Caco-2 (cell line): ENCODE measurements at regions not wholly inside any gene's neighbourhood (a gene's known extent, or its start where the extent isn't known, plus 50 kb on each side); places are given as distances from the start of the nearest gene placed in this dataset.

Source experiments
- BruUV-seq: library from RNA; stranded (reverse); fragments of 400-500 nt; replicated peaks from 2 replicates; lab custom pipeline; 2021; lab: Mats Ljungman, UMichigan
- CTCF ChIA-PET: fragments of 300-600 bp; sonication (Branson Sonifier 250); formaldehyde crosslinking; loops from one replicate; lab custom pipeline; 2022; ENCODE audit warnings: antibody characterized with exemption; lab: Charles Lee
- POLR2A ChIA-PET: fragments of 300-600 bp; sonication (Branson Sonifier 250); formaldehyde crosslinking; loops from one replicate; lab custom pipeline; 2022; ENCODE audit warnings: antibody characterized with exemption; lab: Charles Lee
- DNase-seq, 2 experiments: peaks; one replicate each; pipeline versions ENCODE4 v3.0.0 to v3.0.0-alpha.2; 2020 to 2022
- H3K27me3 ChIP-seq: replicated peaks from 2 replicates; pipeline ENCODE4 v1.6.0; 2011; ENCODE audit warnings: low read length; ENCODE audit not compliant: control insufficient read depth, insufficient read depth
- H3K36me3 ChIP-seq: 2 replicates; pipeline ENCODE4 v1.5.1; 2011; ENCODE audit warnings: low read length; ENCODE audit not compliant: control insufficient read depth, insufficient read depth
- H3K4me1 ChIP-seq: fragments of 250-450 bp; sonication (Bioruptor Pico); 2 replicates; pipeline ENCODE4 v1.5.1; 2020; ENCODE audit warnings: mild to moderate bottlenecking
- H3K4me3 ChIP-seq: 2 replicates; pipeline ENCODE4 v1.5.1; 2011; ENCODE audit warnings: low read depth, mild to moderate bottlenecking, control low read depth, low read length
- H3K9me3 ChIP-seq: fragments of 250-450 bp; sonication (Bioruptor Pico); 2 replicates; pipeline ENCODE4 v1.5.1; 2020; ENCODE audit warnings: mild to moderate bottlenecking, moderate library complexity
- H3K27ac Mint-ChIP-seq: one replicate; pipeline ENCODE4 v1.8.0; 2022; ENCODE audit warnings: mixed read lengths; ENCODE audit not compliant: unreplicated experiment
- H3K27me3 Mint-ChIP-seq: one replicate; pipeline ENCODE4 v1.8.0; 2022; ENCODE audit warnings: mixed read lengths; ENCODE audit not compliant: insufficient read depth, unreplicated experiment
- H3K36me3 Mint-ChIP-seq: one replicate; pipeline ENCODE4 v1.8.0; 2022; ENCODE audit warnings: mild to moderate bottlenecking, mixed read lengths; ENCODE audit not compliant: insufficient read depth, unreplicated experiment
- H3K4me1 Mint-ChIP-seq: one replicate; pipeline ENCODE4 v1.8.0; 2022; ENCODE audit warnings: low read depth, mixed read lengths; ENCODE audit not compliant: unreplicated experiment
- H3K4me3 Mint-ChIP-seq: one replicate; pipeline ENCODE4 v1.8.0; 2022; ENCODE audit warnings: mild to moderate bottlenecking, moderate library complexity, mixed read lengths; ENCODE audit not compliant: unreplicated experiment
- H3K9me3 Mint-ChIP-seq: one replicate; pipeline ENCODE4 v1.8.0; 2022; ENCODE audit warnings: mixed read lengths; ENCODE audit not compliant: unreplicated experiment
- intact Hi-C: fragments of 100-400 bp; cut with micrococcal nuclease; formaldehyde crosslinking; loops from one replicate; pipeline ENCODE4 v1.10.0; 2022; ENCODE audit not compliant: unreplicated experiment
- TF ChIP-seq, protein P1 (sequence below), 2 experiments: fragments of 200-600 bp in 1 of 2; IDR thresholded peaks; 1 replicate in 1 of 2; 2 replicates in 1 of 2; pipeline versions ENCODE4 v1.5.1 to v1.8.0; 2011 to 2022; ENCODE audit warnings: antibody characterized with exemption in 1 of 2, control low read depth in 1 of 2, inconsistent platforms in 1 of 2, low read depth in 1 of 2, low read length in 1 of 2, mild to moderate bottlenecking in 1 of 2, moderate library complexity in 1 of 2; ENCODE audit not compliant: insufficient read depth in 1 of 2, severe bottlenecking in 1 of 2, unreplicated experiment in 1 of 2

DNA sequence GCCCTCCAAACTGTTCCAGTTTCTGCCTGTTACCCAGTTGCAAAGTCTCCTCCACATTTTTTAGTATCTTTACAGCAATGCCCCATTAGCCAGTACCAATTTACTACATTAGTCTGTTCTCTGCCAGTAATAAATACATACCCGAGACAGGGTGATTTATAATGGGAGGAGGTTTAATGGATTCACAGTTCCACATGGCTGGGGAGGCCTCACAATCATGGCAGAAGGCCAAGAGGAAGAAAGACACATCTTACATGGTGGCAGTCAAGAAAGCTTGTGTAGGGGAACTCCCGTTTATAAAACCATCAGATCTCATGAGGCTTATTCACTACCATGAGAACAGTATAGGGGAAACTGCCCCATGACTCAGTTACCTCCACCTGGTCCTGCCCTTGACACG lies 600.7 kb upstream of the CDH6 start:
- Mint-ChIP-seq H3K4me1 (peaks cover 20% of the 10 kb centered on the region), H3K27me3 (no peaks in the 10 kb centered on the region), H3K36me3 (no peaks in the 10 kb centered on the region), H3K9me3 (peaks cover 13% of the 10 kb centered on the region), H3K4me3 (no peak overlapping the region), H3K27ac (no peak overlapping the region)
- Histone ChIP-seq H3K36me3 (no peaks in the 10 kb centered on the region), H3K9me3 (no peaks in the 10 kb centered on the region), H3K4me1 (peaks cover 13% of the 10 kb centered on the region; the same call in 1 of the 2 replicates), H3K4me3 (no peak overlapping the region), H3K27me3 (no peaks in the 10 kb centered on the region)
- no peak for DNase-seq
- TF ChIP-seq, protein P1, sequence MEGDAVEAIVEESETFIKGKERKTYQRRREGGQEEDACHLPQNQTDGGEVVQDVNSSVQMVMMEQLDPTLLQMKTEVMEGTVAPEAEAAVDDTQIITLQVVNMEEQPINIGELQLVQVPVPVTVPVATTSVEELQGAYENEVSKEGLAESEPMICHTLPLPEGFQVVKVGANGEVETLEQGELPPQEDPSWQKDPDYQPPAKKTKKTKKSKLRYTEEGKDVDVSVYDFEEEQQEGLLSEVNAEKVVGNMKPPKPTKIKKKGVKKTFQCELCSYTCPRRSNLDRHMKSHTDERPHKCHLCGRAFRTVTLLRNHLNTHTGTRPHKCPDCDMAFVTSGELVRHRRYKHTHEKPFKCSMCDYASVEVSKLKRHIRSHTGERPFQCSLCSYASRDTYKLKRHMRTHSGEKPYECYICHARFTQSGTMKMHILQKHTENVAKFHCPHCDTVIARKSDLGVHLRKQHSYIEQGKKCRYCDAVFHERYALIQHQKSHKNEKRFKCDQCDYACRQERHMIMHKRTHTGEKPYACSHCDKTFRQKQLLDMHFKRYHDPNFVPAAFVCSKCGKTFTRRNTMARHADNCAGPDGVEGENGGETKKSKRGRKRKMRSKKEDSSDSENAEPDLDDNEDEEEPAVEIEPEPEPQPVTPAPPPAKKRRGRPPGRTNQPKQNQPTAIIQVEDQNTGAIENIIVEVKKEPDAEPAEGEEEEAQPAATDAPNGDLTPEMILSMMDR (IDR thresholded peaks at IDR 0.05; ENCODE audit: insufficient read depth in 1 of 2, low read depth in 1 of 2, low read length in 1 of 2, severe bottlenecking in 1 of 2, unreplicated experiment in 1 of 2), result no peak
- intact Hi-C loops, result no loop called here
- CTCF ChIA-PET, result no interaction called here
- POLR2A ChIA-PET, result no interaction called here
- BruUV-seq, result no TSS peak

DNA sequence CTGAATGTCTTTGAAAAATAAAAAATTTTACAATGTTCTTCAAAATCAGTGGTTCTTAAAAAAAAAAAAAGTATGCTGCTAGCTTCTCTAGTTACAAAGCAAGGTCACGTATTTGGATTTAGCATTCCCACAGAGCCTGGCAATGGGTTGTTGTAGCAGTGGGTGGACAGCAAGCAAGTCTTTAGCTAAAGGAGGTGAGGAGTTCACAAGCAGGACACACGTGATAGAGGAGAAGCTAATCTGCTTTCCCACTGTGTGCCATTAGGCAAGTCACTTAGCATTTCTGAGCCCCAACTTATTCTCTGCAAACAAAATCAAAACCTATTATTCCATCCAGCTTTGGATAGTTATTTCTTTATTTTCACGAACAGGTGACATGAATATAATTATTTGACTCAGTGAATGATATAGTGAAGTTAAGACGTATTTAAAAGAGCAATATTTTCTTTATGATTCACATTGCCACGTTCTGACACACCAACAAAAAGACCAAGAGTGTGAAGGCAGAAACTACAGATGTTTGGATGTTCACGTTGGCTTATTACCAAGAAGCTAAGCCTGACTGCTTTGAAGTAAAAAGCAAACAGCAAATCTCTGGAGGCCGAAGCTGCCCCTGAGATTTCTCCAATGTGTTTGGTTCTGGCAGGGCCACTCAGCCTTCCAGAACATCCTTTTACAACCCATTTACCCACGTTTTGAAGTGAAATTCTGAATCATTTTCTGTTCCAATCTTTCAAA lies 612.1 kb upstream of the CDH6 start:
- POLR2A ChIA-PET, result no interaction called here
- Histone ChIP-seq H3K36me3 (no peaks in the 10 kb centered on the region), H3K9me3 (no peaks in the 10 kb centered on the region), H3K4me3 (no peak overlapping the region), H3K27me3 (no peaks in the 10 kb centered on the region), H3K4me1 (no peaks in the 10 kb centered on the region)
- Mint-ChIP-seq H3K27ac (no peak overlapping the region), H3K36me3 (no peaks in the 10 kb centered on the region), H3K9me3 (no peaks in the 10 kb centered on the region), H3K27me3 (no peaks in the 10 kb centered on the region), H3K4me1 (no peaks in the 10 kb centered on the region), H3K4me3 (no peak overlapping the region)
- intact Hi-C loops, result no loop called here
- CTCF ChIA-PET, result no interaction called here
- TF ChIP-seq, protein P1 (IDR thresholded peaks at IDR 0.05; ENCODE audit: insufficient read depth in 1 of 2, low read depth in 1 of 2, low read length in 1 of 2, severe bottlenecking in 1 of 2, unreplicated experiment in 1 of 2), result no peak
- no TSS peak for BruUV-seq
- no peak for DNase-seq

DNA sequence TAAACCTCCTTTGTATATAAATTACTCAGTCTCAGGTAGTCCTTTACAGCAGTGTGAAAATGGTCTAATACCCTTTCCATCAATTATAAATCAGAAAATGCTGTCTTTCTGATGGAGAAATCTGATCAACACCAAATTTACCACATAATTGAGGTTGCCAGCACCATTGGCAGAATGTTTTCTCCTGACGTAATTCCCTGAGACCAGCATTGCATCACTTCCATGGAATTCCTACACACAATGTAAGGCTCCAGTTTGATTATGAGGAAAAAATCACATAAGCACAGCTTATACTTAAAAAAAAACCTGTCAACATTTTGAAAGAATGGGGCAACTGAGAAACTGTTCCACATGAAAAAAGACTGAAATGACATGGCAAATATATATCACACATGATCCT lies 618.7 kb upstream of the CDH6 start:
- no peak overlapping the region for H3K27ac Mint-ChIP-seq
- no peaks in the 10 kb centered on the region for H3K9me3 ChIP-seq
- H3K9me3 Mint-ChIP-seq, result no peaks in the 10 kb centered on the region
- H3K4me3 Mint-ChIP-seq, result no peak overlapping the region
- intact Hi-C loops, result no loop called here
- ChIA-PET CTCF (no interaction called here), POLR2A (no interaction called here)
- no peaks in the 10 kb centered on the region for H3K4me1 Mint-ChIP-seq
- no peaks in the 10 kb centered on the region for H3K27me3 Mint-ChIP-seq
- H3K4me1 ChIP-seq, result no peaks in the 10 kb centered on the region
- H3K36me3 Mint-ChIP-seq, result no peaks in the 10 kb centered on the region
- TF ChIP-seq, protein P1 (IDR thresholded peaks at IDR 0.05; ENCODE audit: insufficient read depth in 1 of 2, low read depth in 1 of 2, low read length in 1 of 2, severe bottlenecking in 1 of 2, unreplicated experiment in 1 of 2), result no peak
- DNase-seq, result no peak
- H3K27me3 ChIP-seq, result no peaks in the 10 kb centered on the region
- BruUV-seq, result no TSS peak
- H3K4me3 ChIP-seq, result no peak overlapping the region
- H3K36me3 ChIP-seq, result no peaks in the 10 kb centered on the region
